GM19468 (cell line): ENCODE measurements at regions not wholly inside any gene's neighbourhood (a gene's known extent, or its start where the extent isn't known, plus 50 kb on each side); places are given as distances from the start of the nearest gene placed in this dataset.

Experiments used
- ATAC-seq: cut with Tn5 transposase; IDR thresholded peaks from one replicate; pipeline ENCODE4 v1.9.1; 2021; ENCODE audit warnings: mild to moderate bottlenecking, moderate library complexity, moderate number of reproducible peaks; ENCODE audit not compliant: unreplicated experiment; ENCODE audit errors: extremely low read depth

GRCh38 chr5:98095072-98095471, 678.4 kb upstream of the RGMB start:
- ATAC-seq: no peak

- ATAC-seq: no peak
These were observed 677.3 kb upstream of the RGMB start for GRCh38 chr5:98096155-98096554.

GRCh38 chr5:98099448-98100105, 673.9 kb upstream of the RGMB start:
- no peak for ATAC-seq

- ATAC-seq: no peak
These were observed 672.3 kb upstream of the RGMB start for GRCh38 chr5:98101131-98101530.

- ATAC-seq: no peak
These were observed 670.5 kb upstream of the RGMB start for GRCh38 chr5:98102936-98103335.

GRCh38 chr5:98103807-98104206, 669.7 kb upstream of the RGMB start:
- ATAC-seq: no peak

- no peak for ATAC-seq
These were observed 668.8 kb upstream of the RGMB start for GRCh38 chr5:98104454-98105188.

- no peak for ATAC-seq
These were observed 667.8 kb upstream of the RGMB start for GRCh38 chr5:98105681-98106080.

- no peak for ATAC-seq
These were observed 667.1 kb upstream of the RGMB start for GRCh38 chr5:98106116-98107031.

- ATAC-seq: no peak
These were observed 665.0 kb upstream of the RGMB start for GRCh38 chr5:98108497-98108896.

GRCh38 chr5:98109561-98110006, 663.9 kb upstream of the RGMB start:
- no peak for ATAC-seq

- no peak for ATAC-seq
These were observed 663.2 kb upstream of the RGMB start for GRCh38 chr5:98110282-98110691.

GRCh38 chr5:98110791-98111190, 662.7 kb upstream of the RGMB start:
- no peak for ATAC-seq

- no peak for ATAC-seq
These were observed 661.8 kb upstream of the RGMB start for GRCh38 chr5:98111686-98112085.

GRCh38 chr5:98121036-98121936, 652.2 kb upstream of the RGMB start:
- ATAC-seq: no peak

- no peak for ATAC-seq
These were observed 645.2 kb upstream of the RGMB start for GRCh38 chr5:98128271-98128670.

GRCh38 chr5:98128846-98129245, 644.6 kb upstream of the RGMB start:
- no peak for ATAC-seq

GRCh38 chr5:98130261-98131035, 643.0 kb upstream of the RGMB start:
- no peak for ATAC-seq

- no peak for ATAC-seq
These were observed 629.3 kb upstream of the RGMB start for GRCh38 chr5:98144116-98144515.
